ENCODE measurements at regions not wholly inside any gene's neighbourhood (a gene's known extent, or its start where the extent isn't known, plus 50 kb on each side); places are given as distances from the start of the nearest gene placed in this dataset.
"Not testable (repeated sequence)": the region's sequence is repeated elsewhere in the genome, so short reads cannot be mapped to it uniquely, and the experiment has no call there.

DNA sequence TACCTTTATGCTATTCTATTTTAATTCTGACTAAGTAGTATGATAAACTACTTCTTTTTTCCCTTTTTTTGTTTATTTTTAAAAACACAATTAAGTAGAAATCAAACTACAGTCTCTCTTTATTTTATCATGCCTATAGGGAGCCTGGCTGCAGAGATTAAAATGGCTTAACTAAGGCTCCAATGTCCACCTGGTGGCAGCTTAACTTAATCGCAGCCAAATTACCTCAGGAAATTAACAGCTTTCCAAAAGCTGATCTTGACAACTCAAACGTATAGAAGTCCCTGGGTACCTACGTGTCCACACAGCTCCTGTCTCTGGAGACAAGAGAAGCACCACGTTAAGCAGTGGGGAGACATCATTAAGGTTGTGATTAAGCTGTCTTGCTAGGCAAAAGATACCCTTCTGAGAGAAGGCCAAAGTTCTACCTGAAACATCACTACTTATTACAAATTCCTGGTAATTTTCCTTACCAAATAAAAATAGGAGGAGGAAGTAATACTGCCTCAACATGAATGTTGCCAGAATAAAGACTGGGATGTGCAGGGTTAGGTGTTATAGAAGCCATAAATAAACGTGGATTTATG lies 63.2 kb upstream of the SNX19 start:
- DNase-seq: no peak

DNA sequence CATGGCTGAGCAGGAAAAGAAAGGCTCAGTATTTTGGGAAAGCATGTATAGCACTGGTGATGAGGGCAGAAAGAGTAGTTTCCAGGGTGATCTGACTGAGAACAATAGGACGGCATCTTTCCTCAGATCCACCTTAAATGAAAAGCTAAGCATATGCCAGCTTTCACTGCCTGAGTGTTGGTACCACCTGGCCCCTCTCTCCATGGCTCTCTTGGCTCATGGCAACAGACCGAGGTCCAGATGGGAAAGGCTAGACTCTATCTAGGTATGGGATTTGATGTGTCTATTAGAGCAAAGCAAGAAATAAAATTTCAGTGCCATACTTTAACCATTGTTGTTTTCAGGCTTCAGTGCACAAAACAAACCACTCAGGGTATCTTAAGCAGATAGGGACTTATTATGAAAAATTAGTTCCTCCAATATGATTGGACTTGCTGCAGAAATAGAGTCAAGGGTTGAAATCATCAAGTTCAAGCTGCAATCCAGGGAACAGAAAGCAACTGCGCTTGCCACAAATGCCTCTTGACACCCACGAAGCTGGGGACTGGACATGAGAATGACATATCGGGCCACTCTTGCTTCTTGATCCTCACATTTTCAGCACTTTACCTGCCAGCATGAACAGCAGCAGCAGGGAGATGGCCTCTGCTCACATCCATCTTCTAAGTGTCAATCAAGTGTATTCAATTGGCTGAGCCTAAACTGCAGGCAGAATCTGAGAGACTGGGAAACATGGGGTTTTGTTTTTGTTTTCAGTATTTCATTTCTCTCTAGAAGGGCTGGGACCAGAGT lies 64.0 kb upstream of the SNX19 start:
- no peak for DNase-seq

DNA sequence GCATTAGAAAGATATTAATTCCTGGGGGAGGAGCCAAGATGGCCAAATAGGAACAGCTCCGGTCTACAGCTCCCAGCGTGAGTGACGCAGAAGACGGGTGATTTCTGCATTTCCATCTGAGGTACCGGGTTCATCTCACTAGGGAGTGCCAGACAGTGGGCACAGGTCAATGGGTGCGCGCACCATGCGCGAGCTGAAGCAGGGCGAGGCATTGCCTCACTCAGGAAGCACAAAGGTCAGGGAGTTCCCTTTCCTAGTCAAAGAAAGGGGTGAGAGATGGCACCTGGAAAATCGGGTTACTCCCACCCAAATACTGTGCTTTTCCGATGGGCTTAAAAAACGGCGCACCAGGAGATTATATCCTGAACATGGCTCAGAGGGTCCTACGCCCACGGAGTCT lies 68.0 kb upstream of the SNX19 start:
- not testable (repeated sequence) for DNase-seq

GRCh38 chr11:130992788-130993187 lies 76.5 kb upstream of the SNX19 start:
- DNase-seq: no peak

DNA sequence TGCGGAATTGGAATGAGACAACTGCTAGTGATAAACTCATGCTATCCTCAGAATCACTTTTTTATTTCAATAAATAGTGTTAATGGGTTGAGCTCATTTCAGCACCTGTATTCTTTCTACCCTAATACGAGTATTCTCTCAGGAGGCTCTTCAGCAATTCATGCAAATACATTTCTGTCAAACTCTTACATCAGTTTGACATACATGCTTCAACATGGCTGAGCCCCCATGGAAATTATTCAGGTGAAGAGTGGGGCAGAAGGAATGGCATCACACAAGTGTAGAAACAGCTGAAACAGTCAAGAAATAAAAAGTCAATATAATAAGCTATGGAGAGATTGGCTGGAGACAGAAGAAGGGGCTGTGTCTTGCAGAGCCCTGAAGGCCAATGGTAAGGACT lies 77.8 kb upstream of the SNX19 start:
- no peak for DNase-seq

DNA sequence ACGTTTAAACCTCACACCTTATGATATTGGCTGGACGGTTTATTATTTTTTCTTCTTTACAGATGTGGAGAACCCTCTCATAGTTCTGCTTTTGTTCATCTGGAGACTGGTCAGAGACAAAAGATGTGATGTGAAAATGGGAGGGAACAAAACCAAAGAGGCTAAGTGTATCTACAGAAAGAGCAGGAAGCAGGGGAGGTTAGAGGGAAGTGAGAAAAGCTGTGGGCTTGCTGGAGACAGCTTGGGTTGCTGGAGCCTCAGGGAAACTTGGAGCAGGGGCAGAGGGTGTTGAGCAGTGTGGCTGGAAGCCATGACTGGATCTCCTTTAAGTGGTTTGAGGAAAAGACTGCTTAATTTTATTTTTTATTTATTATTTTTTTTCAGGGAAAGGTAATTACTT lies 79.0 kb upstream of the SNX19 start:
- no peak for DNase-seq

- DNase-seq: no peak
These were observed 81.0 kb upstream of the SNX19 start for GRCh38 chr11:130997278-130997677.

GRCh38 chr11:130999086-130999485 lies 82.8 kb upstream of the SNX19 start:
- DNase-seq: no peak

- no peak for DNase-seq
These were observed 83.9 kb upstream of the SNX19 start for GRCh38 chr11:130999992-131000770.

DNA sequence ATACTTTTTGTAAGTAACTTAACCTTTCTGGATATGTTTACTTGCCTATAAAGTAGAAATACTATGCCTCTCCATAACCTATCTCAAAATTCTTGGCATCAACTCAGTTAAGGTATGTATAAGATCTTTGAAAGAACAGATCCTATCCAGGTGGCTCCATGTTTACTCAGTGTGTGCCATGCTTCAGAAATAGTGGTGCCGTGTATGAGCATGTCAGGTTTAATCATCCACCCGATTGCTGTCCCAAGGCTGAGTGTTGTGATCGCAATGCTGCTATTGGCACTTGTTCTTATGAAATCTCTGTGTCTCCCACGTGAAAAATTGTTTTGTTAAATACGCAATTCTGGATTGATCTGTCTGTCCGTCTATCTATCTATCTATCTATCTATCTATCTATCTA lies 85.9 kb upstream of the SNX19 start:
- no peak for DNase-seq

DNA sequence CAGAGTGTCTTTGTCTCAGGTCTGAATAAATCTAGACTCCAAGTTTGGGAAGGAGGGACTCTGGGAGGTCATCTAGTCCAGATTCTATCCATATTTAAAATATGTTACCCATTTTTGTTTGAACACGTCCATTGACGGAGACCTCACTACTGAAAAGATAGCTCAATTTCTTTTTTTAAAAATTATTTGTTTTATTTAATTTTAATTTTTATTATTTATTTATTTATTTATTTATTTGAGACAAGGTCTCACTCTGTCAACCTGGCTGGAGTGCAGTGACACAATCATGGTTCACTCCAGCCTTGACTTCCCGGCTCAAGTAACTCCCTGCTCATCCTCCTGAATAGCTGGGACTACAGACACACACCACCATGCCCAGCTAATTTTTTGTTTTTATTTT lies 89.5 kb upstream of the SNX19 start:
- DNase-seq: no peak

- no peak for DNase-seq
These were observed 108.7 kb upstream of the SNX19 start for GRCh38 chr11:131025020-131025419.

GRCh38 chr11:131025421-131026125 lies 109.3 kb upstream of the SNX19 start:
- DNase-seq: no peak

DNA sequence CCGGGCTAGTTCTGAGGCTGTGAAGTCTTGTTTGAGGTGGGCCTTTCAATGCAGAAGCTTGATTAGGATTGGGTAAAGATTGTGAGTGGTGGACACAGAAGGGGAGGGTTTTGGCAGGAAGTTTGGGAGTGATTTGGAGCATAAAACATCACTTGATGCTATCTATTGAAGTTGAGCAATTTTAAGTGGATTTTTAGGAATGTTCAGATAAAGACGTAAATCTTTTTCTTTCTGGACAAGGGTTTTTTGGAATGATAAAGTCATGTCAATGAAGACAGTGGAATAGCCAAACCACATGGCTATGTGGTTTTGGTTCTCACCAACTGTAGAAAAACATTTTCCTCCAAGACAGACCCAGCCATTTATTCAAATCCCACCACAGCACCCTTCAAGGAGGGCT lies 111.2 kb upstream of the SNX19 start:
- no peak for DNase-seq

- no peak for DNase-seq
These were observed 116.9 kb upstream of the SNX19 start for GRCh38 chr11:131033151-131033651.

GRCh38 chr11:131036514-131036913 lies 120.2 kb upstream of the SNX19 start:
- DNase-seq: no peak

DNA sequence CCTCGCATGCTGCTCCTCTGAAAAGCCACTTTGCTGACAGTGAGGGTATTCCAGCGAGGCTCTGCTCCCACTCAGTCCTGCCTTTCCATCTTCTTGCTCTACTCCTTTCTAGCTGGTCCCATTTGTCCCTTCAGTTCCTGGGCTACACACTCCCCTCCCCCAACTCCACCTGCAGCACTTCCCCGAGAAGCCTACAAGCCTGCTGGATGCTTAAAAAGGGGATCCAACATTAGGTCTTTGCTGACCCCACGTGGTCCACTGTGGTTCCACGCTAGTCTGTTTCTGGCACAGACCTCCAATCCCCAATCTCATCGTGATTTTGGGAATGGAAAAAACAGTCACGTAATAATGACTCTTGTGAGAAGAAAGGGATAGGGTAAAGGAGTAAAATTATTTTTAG lies 121.6 kb upstream of the SNX19 start:
- no peak for DNase-seq

DNA sequence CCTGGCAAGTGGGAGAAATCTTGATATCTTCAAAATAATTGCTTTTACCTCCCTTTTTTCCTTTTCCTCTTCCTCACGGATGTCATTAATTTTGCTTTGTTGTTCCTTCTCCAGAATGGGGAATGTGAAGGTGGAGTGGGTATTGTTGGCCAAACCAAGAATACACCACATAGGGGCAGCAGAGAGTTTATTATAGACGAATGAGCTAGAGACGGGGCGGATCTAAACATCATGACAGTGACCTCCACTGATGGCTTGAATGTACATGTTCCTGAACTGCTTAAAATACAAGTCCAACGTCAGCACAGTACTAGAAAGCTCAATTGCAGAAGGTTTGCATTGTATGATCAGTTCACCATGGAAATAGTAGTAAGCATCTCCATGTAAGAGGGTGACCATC lies 122.3 kb upstream of the SNX19 start:
- DNase-seq: no peak

- DNase-seq: no peak
These were observed 125.2 kb upstream of the SNX19 start for GRCh38 chr11:131041331-131042040.

DNA sequence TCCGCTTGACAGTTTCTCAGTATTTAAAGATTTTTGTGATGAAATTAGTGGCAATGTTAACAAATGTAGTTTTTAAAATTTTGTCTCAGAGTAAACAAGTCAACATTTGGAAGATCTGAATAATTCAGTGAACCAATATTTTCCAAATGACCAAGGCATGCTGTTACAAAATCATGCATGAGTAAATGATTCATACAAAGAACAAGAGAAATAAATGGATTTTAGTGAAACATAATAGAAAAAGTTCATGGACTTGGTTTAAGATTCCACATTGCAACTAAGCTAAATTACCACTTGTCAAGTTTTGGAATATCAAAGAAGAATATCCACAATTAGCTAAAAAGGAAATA lies 125.7 kb upstream of the SNX19 start:
- no peak for DNase-seq

GRCh38 chr11:131043251-131043650 lies 127.0 kb upstream of the SNX19 start:
- DNase-seq: no peak

GRCh38 chr11:131044851-131045250 lies 128.6 kb upstream of the SNX19 start:
- no peak for DNase-seq

- no peak for DNase-seq
These were observed 136.1 kb upstream of the SNX19 start for GRCh38 chr11:131052367-131052766.
